ENCODE measurements at regions not wholly inside any gene's neighbourhood (a gene's known extent, or its start where the extent isn't known, plus 50 kb on each side); places are given as distances from the start of the nearest gene placed in this dataset.
"Not testable (repeated sequence)": the region's sequence is repeated elsewhere in the genome, so short reads cannot be mapped to it uniquely, and the experiment has no call there.

- not testable (repeated sequence) for TF ChIP-seq CTCF (IDR thresholded peaks at IDR 0.05; ENCODE audit: extremely low read depth in 1 of 2, insufficient read depth in 1 of 2, low read depth in 1 of 2, low read length in 2 of 2); EZH2 (IDR thresholded peaks at IDR 0.05; ENCODE audit: borderline replicate concordance, low read depth, low read length, severe bottlenecking); POLR2A (IDR thresholded peaks at IDR 0.05; ENCODE audit: low read depth, low read length); MAX (IDR thresholded peaks at IDR 0.05; ENCODE audit: insufficient read depth, insufficient read length); POLR2AphosphoS5 (IDR thresholded peaks at IDR 0.05; ENCODE audit: insufficient read depth, low read depth, low read length); MYC (IDR thresholded peaks at IDR 0.05; ENCODE audit: low read depth, low read length); FOS (IDR thresholded peaks at IDR 0.05; ENCODE audit: borderline replicate concordance, insufficient read depth, low read length)
These were observed 88.6 kb upstream of the CUX1 start for GRCh38 chr7:101728873-101729240.
